ENCODE measurements at regions not wholly inside any gene's neighbourhood (a gene's known extent, or its start where the extent isn't known, plus 50 kb on each side); places are given as distances from the start of the nearest gene placed in this dataset.
A peak's percentile ranks its signal among the peaks of the same experiment; 100 is the strongest.
"Not testable (repeated sequence)": the region's sequence is repeated elsewhere in the genome, so short reads cannot be mapped to it uniquely, and the experiment has no call there.

DNA sequence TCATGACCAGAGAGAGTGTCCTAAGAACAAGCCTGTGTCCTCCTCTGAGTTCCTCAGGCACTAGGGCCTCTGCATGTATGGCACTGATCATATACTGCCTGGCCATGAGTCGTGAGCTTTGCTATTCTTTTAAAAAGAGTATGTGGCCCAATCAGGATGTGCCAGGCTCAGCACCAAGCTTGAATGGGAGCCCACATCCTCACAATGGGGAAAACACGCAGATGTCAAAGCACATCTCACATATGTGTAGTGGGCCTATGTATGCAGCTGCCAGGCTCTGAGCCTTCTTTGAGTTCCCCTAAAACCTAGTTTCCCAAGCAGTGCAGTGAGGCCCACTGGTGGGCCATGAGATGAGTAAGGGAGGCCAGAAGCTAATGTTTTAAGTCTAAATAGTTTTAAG lies 69.9 kb upstream of the SLC1A4 start:
- no peak for DNase-seq

- no peak for DNase-seq
Measured at GRCh38 chr2:64922482-64923384, 66.5 kb upstream of the SLC1A4 start.

- DNase-seq = peak in 1 of 2 donors; percentile 44
Measured at GRCh38 chr2:64923385-64923710, 65.9 kb upstream of the SLC1A4 start.

- peak; percentile 56 to 82 for DNase-seq
Measured at GRCh38 chr2:64924170-64924934, 64.8 kb upstream of the SLC1A4 start.

GRCh38 chr2:64925930-64926722 lies 63.1 kb upstream of the SLC1A4 start:
- DNase-seq = not testable (repeated sequence)

- DNase-seq = no peak
Measured at GRCh38 chr2:64928813-64929212, 60.4 kb upstream of the SLC1A4 start.

- peak; percentile 67 to 69 for DNase-seq
Measured at GRCh38 chr2:64929333-64929732, 59.9 kb upstream of the SLC1A4 start.

DNA sequence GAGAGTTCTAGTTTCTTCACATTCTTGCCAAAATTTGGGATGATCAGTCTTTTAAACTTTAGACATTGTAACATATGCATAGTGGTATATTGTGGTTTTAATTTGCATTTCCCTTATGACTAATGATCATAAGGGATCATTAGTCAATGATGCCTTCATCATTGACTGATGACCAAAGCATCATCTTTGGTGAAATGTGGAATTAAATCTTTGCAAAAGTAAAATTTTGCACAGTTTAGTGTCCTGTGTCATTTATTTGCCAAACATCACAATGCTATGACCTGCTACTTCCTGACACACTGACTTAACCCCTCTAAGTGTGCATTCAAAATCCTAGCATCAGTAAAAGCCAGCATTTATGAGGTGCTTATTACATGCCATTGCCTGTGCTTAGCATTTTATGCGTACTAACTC lies 58.9 kb upstream of the SLC1A4 start:
- peak; percentile 70 to 77 for DNase-seq

DNA sequence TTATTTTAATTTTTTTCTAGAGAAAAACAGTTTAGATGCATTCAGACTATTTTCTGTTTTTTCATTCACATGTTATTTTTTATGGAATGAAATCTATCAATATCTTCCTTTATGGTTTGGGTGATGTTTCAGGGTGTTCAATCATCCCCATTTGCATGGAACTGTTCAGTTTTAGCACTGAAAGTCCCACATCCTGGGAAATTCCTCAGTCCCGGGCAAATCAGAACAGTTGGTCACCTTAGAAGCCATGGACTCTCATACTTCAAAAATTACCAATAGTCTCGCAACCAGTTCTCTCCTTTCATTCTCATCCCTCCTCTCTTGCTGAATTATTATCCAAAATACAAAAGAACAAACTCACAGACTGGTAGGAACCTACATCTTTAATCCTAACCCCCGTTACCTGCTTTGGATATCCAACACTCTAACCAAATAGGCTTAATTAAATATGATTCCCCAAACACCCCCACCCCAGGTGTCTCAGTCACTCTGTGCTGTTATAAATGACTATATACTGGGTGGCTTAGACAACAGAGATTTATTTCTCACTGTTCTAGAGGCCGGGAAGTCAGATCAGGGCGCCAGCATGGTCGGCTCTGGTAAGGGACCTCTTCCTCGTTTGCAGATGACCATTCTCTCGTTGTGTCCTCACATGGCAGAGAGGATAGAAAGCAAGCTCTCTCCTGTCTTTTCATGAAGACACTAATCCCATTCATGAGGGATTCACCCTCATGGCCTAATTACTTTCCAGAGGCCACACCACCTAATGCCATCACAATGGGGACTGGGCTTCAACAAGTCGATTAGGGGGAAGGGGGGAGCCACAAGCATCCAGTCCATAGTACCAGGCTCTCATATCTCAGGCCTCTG lies 57.7 kb upstream of the SLC1A4 start:
- DNase-seq = no peak

DNA sequence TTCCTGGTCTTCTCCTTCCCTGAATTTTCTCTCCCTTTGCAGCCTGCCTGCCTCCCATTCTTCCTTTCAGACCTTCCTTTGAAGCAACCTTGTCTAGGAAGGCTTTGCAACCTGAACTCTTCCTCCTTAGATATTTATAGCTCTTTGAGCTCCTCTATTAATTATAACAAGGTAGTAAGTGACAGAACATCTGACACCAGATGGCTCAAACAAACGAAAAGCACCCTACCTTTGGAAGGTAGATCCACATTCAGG lies 57.2 kb upstream of the SLC1A4 start:
- no peak for DNase-seq

GRCh38 chr2:64932371-64933216 lies 56.6 kb upstream of the SLC1A4 start:
- peak; percentile 60 to 89 for DNase-seq

DNA sequence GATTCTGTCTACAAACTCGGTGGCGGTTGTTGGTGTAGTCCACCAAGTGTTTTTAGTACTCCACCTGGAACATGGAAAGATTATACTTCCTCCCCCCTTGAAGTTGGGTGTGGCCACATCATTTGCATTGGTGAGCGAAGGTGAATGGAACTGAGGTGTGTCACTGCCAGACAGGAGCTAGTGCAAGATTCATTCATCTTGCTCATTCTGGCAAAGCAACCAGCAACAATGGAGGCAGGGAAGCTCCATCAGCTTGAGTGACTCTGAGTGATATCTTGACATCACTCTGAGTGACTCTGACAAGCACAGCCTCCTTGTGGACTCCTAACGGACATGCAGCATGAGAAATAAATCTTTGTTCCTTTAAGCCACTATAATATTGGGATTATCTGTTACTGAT lies 54.7 kb upstream of the SLC1A4 start:
- peak in 1 of 2 donors; percentile 36 for DNase-seq

GRCh38 chr2:64936809-64937208 lies 52.4 kb upstream of the SLC1A4 start:
- no peak for DNase-seq

- DNase-seq = not testable (repeated sequence)
Measured at GRCh38 chr2:64937314-64937686, 51.9 kb upstream of the SLC1A4 start.

- peak; percentile 59 to 64 for DNase-seq
Measured at GRCh38 chr2:64937687-64938491, 51.3 kb upstream of the SLC1A4 start.

GRCh38 chr2:64938607-64939285 lies 50.5 kb upstream of the SLC1A4 start:
- no peak for DNase-seq

GRCh38 chr2:64939332-64939917 lies 49.8 kb upstream of the SLC1A4 start:
- DNase-seq = no peak
